ENCODE measurements at regions not wholly inside any gene's neighbourhood (a gene's known extent, or its start where the extent isn't known, plus 50 kb on each side); places are given as distances from the start of the nearest gene placed in this dataset.
"Not testable (repeated sequence)": the region's sequence is repeated elsewhere in the genome, so short reads cannot be mapped to it uniquely, and the experiment has no call there.

DNA sequence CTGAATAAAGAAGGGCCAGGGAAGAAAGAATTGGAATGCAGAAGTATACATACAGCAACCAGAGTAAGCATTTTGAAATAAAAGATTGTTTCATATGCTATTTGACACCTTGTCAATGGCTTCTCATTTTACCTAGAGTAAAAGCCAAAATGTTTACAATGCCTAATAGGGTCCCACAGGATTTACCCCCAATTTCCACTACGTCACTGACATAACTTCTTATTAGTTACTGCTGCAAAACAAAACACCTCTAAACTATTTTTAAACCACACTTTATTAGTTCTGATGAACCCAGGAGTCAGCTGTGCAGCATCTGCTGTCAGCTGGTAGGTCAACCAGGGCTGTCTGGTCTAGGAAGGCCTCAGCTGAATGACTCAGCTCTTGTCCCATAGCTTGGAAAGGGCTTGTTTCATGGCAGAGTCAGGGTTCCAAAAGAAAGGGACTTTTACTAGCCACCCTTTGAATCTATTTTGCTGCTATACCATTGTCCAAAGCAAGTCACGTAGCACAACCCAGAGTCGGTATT, 945.1 kb downstream of the EPHA3 start:
- Histone ChIP-seq H3K4me3 (no peak overlapping the region), H3K9me3 (no peaks in the 10 kb centered on the region), H3K36me3 (no peaks in the 10 kb centered on the region), H3K27me3 (no peaks in the 10 kb centered on the region)
- no peak for DNase-seq

DNA sequence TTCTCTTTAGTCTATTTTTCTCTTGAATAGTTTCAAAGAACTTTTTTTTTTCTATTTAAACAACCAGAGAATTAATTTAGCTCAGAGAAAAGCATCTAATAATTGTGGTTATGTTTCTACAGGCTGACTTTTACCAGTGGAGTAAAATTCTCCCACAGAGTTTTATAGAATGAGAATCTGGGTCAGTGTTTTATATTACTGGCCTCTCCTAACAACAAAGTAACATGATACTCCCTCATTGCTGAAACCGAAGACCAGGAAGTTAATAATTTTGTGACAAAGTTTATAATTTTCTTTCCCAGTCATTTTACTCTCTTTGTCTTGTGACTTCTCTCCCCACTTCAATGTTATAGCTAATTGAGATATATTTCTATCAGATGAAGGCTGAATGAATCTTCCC, 946.9 kb downstream of the EPHA3 start:
- Histone ChIP-seq H3K27me3 (no peaks in the 10 kb centered on the region), H3K36me3 (no peaks in the 10 kb centered on the region), H3K4me3 (no peak overlapping the region), H3K9me3 (no peaks in the 10 kb centered on the region)
- DNase-seq, result no peak

DNA sequence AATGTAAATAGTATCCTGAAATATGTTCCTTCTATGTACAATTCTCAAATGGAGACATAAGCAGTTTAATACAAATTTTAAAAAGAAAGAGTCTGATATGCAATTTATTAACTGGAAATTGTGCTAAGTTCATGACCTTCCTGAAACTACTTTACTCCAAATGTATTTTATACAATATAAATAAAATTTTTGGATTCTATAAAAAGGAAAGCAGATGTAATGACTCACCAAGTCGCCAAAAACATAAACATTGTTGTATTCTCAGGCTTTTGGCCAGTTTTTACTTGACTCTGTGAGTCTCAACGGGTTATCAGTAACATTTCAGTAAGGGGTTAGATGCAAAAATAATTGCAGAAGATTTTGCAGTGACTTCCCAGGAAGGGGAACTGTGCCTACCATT, 948.2 kb downstream of the EPHA3 start:
- Histone ChIP-seq H3K9me3 (no peaks in the 10 kb centered on the region), H3K4me3 (no peak overlapping the region), H3K27me3 (no peaks in the 10 kb centered on the region), H3K36me3 (no peaks in the 10 kb centered on the region)
- no peak for DNase-seq

DNA sequence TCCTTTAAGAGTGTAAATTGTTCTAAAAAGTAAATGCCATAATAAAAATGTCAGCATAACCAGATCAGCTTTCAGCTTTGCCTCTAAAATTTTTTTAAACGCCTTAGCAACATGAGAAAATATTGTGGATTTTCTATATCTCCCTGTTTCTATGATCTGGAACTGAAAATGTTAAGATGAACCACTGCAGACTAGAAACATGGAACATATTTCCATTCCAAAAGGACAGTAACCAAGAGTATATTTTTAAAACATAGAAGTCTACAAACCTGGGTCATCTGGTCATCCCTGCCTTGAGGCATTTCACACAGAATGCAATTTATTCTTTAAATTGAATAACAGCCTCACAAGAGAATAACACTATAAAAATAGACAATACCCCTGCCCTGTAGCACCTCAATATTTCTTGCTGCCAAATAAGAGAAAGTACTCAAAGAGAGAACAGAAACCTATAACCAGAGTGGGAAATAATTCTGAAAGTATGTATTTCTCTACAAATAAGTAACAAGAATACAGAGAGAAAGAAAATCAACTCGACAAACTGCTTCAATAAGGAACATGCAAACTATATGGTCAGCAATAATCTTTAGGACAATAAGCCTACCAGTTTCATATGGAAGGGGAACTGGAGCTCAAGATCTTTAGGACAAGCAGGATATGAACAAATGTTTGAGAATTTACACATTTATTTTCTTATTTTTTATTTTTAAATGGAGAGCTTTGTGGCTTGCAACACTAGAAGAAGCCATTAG, 949.0 kb downstream of the EPHA3 start:
- H3K4me3 ChIP-seq, result no peak overlapping the region

DNA sequence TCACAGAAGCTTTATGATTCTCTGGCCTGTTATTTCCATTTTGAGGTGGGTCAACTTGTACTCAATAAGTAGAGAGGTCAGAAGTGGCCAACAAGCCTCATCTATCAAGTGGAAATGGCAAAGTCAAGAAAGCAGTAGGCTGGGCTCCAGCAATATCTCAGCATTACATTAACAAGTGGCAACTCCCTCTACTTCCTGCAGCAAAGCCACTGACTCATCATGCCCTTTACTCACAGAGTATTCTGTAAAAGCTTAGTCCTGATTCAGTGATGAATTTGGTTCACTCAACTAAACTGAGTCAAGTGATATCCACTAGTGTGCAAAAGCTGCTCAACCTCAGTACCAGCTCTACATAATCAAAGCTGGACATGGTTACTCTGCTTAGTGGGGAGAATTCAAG, 954.6 kb downstream of the EPHA3 start:
- no peaks in the 10 kb centered on the region for H3K9me3 ChIP-seq
- no peaks in the 10 kb centered on the region for H3K27me3 ChIP-seq
- H3K4me3 ChIP-seq, result no peak overlapping the region
- no peaks in the 10 kb centered on the region for H3K36me3 ChIP-seq
- peak; percentile 52 for DNase-seq

More for the DNA sequence above, 949.0 kb downstream of the EPHA3 start:
- Histone ChIP-seq H3K36me3 (no peaks in the 10 kb centered on the region), H3K9me3 (no peaks in the 10 kb centered on the region), H3K27me3 (no peaks in the 10 kb centered on the region)
- no peak for DNase-seq

DNA sequence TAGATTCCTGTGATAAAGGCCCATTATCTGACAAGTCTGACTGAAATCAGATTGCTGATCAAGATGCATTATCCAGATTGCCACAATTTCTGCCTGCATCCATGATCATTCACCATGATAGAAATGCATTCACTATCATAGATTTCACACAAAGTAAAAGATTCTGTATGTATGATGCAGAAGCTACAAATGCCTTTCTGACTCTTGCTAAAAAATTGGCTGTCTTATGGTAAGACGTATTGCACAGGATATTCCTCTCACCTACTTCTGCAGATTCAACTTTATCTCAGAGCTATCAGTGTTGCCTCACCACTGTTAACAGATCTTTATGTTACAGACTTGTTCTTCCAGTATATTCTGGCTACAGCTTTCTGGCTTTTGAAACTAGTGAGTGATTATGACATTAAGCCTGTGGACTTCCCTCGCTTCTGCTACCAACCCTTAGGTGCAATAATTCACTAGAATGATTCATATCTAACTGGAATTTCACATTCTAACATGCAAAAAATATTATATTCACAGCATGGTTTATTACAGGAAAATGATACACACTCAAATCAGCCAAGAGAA, 955.3 kb downstream of the EPHA3 start:
- Histone ChIP-seq H3K4me3 (no peak overlapping the region), H3K9me3 (no peaks in the 10 kb centered on the region), H3K36me3 (no peaks in the 10 kb centered on the region), H3K27me3 (no peaks in the 10 kb centered on the region)
- DNase-seq, result no peak

DNA sequence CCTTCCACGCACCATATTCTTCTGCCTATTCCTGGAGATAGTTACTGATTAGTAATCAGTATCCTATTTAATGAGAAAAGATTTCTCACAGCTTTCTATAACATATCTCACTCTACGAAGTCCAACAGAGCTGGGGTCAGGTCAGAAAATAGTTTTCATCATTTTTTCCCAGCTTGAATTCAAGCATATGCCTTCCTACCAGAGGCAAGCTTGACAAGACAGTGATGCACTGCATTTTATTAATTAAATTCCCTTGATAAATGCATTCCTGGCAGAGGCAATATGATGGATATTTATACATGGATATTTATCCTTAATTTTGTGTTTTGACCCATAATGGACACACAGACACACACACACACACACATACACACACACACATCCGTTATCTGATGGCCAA, 961.4 kb downstream of the EPHA3 start:
- Histone ChIP-seq H3K27me3 (no peaks in the 10 kb centered on the region), H3K9me3 (no peaks in the 10 kb centered on the region), H3K4me3 (no peak overlapping the region), H3K36me3 (no peaks in the 10 kb centered on the region)
- no peak for DNase-seq

DNA sequence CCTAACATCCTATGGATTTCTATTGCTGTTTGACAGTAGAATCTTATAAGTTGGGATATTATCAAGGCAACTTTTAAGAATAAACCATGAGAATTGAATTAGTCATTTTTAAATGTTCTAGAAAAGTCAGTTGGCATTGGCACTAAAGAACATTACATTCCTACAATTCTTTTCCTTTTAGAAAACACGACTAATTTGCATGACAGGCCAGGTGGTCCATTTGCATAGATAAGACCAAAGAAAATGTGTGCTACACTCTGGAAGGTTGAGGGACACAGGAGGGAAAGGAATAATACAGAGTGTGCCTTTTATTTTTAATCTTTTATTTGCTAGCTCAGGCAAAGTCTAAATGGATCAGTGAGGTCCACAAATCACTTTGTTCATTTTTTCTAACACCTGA, 962.3 kb downstream of the EPHA3 start:
- H3K4me3 ChIP-seq, result no peak overlapping the region
- H3K36me3 ChIP-seq, result no peaks in the 10 kb centered on the region
- no peaks in the 10 kb centered on the region for H3K27me3 ChIP-seq
- no peaks in the 10 kb centered on the region for H3K9me3 ChIP-seq
- no peak for DNase-seq

DNA sequence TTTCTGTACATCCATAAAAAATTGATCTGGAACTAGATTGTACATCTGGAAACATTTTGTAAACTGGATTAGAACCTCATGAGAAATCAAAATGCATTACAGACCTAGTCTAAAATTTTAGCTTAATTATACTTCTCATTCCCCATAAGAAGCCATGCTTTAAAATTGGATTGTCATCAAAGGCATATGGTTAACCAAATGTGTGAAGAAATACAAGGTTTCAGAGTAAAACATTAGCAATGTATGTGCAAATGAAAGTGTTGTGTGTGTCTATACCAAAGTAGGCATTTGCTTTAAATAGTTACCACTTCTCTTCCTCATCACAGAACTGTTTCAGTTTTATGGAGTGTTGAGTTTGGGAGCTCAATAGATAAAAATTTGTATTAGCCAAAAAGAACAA, 968.7 kb downstream of the EPHA3 start:
- Histone ChIP-seq H3K36me3 (no peaks in the 10 kb centered on the region), H3K9me3 (no peaks in the 10 kb centered on the region), H3K27me3 (no peaks in the 10 kb centered on the region), H3K4me3 (no peak overlapping the region)
- DNase-seq, result no peak

DNA sequence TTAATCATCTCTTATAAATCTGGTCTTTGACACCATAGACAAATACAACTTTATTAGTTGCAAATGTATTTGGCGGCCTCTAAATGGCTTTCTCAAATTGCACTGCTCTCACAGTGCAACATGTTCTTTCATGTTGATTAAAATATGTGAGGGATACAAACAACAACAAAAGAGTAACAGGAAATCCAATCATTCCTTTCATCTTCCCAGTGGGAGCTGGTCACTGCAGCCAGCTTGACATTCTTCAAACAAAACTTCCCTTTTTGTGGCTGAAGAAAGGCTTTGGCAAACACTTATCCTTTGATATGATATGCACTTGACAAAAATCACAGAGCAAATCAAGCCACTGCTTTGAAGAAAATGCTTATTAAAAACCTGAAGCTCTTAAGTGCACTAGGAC, 973.6 kb downstream of the EPHA3 start:
- DNase-seq, result no peak
- H3K9me3 ChIP-seq, result no peaks in the 10 kb centered on the region
- no peaks in the 10 kb centered on the region for H3K36me3 ChIP-seq
- no peak overlapping the region for H3K4me3 ChIP-seq
- no peaks in the 10 kb centered on the region for H3K27me3 ChIP-seq

DNA sequence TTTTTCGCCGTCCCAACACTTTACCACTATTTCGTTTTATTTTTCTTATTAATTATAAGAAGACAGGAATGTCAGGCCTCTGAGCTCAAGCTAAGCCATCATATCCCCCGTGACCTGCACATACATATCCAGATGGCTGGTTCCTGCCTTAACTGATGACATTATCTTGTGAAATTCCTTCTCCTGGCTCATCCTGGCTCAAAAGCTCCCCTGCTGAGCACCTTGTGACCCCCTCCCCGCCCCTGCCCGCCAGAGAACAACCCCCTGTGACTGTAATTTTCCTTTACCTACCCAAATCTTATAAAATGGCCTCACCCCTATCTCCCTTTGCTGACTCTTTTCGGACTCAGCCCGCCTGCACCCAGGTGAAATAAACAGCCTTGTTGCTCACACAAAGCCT, 978.9 kb downstream of the EPHA3 start:
- H3K27me3 ChIP-seq, DNase-seq, H3K36me3 ChIP-seq, H3K9me3 ChIP-seq, H3K4me3 ChIP-seq: not testable (repeated sequence)

DNA sequence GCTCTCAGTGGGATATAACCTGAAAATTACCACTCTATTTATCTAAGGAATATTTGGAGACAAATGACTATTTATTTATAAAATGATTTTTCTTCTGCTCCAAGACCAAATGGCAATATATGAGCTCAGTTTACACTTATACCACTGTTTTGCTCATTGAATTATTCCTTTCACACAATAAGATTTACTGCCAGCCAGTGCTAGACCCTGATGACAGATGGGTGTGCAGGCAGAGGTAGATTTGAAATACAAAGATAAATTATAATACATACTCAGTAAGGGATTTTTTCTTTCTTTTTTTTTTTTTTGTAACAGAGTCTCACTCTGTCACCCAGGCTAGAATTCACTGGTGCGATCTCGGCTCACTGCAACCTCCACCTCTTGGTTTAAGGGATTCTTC, 980.3 kb downstream of the EPHA3 start:
- Histone ChIP-seq H3K36me3 (no peaks in the 10 kb centered on the region), H3K27me3 (no peaks in the 10 kb centered on the region), H3K4me3 (no peak overlapping the region), H3K9me3 (no peaks in the 10 kb centered on the region)
- DNase-seq, result no peak

DNA sequence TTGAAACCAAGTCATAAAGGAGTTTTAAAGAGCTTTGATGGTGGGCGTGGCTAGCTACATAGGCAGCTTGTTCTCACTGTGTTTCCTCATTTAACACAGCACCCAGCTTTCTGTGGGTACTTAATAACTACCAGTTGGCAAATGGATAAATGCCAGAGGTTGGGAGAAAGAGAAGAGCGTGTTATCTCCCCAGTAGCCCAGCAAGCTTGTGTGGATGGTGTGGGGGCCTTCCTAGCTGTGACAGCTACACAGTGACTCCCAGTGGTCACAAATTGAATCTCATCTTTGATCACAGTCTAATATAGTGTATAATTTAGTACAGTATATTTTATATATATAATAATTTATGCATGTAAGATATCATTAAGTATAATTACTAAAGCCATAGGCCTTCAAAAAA, 984.1 kb downstream of the EPHA3 start:
- peak; percentile 17 for DNase-seq
- Histone ChIP-seq H3K27me3 (no peaks in the 10 kb centered on the region), H3K9me3 (no peaks in the 10 kb centered on the region), H3K36me3 (no peaks in the 10 kb centered on the region), H3K4me3 (no peak overlapping the region)

DNA sequence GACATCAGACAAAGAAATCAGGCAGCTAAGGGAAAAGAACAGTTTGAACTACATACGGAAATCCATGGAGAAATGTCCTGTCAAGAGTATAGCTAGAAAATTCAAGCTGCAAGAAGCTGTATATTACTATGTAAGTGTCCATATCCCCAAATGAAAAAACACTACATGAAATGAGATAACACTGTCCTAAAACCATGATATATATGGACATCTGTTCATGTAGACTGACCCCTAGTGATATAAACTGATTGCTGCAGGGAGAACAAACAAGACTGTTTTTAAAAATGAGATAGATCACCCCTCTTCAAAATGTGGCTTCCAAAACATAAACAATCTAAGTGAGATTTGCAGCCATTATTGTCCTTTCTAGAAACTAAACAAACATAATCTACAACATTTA, 985.6 kb downstream of the EPHA3 start:
- Histone ChIP-seq H3K4me3 (no peak overlapping the region), H3K27me3 (no peaks in the 10 kb centered on the region), H3K9me3 (no peaks in the 10 kb centered on the region), H3K36me3 (no peaks in the 10 kb centered on the region)
- DNase-seq, result no peak

DNA sequence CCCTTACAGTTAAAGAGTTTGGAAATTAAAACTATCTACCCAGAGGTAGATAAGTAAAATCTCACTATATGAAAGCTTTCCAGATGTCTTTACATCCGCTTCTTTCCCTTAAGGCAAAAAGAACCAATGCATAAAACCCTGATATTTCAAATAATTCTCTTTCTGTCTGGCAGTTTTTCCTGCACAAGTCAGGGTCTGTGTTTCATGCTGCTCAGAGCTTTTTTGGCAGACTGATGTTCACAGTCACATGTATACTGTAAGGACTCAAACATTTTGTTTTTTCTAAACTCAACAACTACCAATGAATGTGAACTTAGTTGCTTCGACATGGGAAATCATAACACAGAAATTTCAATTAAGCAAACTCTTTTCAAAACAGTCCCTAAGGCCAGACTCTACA, 988.4 kb downstream of the EPHA3 start:
- Histone ChIP-seq H3K9me3 (no peaks in the 10 kb centered on the region), H3K36me3 (no peaks in the 10 kb centered on the region), H3K27me3 (no peaks in the 10 kb centered on the region), H3K4me3 (no peak overlapping the region)
- no peak for DNase-seq

DNA sequence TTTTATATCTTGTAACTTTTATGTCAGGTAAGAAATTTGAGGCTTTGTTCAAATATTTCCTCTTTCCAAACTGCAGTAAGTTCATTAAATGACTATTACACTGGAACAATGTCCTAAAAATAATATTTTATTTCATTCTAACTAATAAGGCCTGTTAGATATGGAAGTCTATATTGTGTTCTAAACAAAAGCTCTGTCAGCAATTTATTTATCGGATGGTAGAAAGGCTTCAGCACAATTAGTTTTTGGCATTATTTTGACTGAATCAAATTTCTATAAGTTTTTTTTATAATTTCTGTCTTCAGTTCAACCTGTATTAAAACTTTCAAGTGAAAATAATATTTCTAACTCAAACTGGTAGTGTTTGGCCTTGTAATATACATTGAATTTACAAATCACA, 992.1 kb downstream of the EPHA3 start:
- no peak for DNase-seq
- no peaks in the 10 kb centered on the region for H3K36me3 ChIP-seq
- H3K4me3 ChIP-seq, result no peak overlapping the region
- H3K27me3 ChIP-seq, result no peaks in the 10 kb centered on the region
- H3K9me3 ChIP-seq, result no peaks in the 10 kb centered on the region

DNA sequence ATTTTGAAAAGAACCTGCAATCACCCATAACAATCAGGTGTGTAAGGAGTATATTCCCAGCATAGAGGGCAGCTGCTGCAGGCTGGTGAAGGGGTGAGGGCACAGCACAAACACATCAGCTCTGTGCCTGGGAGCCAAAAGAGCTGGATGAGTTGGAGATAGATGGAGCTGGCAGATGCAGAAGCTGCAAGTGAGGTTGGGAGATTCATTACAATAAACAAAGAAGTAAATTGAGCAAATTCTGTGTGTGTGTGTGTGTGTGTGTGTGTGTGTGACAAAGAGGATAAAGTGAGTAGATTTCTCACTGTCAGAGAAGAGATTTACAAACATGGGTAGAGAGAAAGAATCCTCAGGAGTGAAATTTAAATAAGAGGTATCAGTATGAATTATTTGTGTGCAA, 994.7 kb downstream of the EPHA3 start:
- no peak for DNase-seq
- H3K27me3 ChIP-seq, result no peaks in the 10 kb centered on the region
- no peaks in the 10 kb centered on the region for H3K9me3 ChIP-seq
- no peak overlapping the region for H3K4me3 ChIP-seq
- H3K36me3 ChIP-seq, result no peaks in the 10 kb centered on the region

DNA sequence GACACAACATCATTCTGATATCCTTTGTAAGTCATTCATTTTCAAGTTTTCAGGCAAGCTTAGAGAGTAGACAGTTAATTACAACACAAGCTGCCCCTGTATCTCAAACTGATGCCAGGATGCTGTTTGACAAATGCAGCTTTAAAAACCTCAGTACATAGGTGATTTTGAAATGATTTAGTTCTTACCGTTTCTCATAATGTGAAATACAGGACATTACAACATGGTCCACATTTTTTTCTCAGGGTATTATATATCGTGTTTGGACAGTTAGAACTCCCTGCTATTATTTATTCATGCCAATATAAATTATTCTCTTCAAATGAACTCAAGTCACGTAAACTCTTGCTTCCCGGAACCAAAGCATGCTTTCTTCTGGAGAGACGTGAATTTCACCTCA, 1013.9 kb downstream of the EPHA3 start:
- no peaks in the 10 kb centered on the region for H3K9me3 ChIP-seq
- no peak overlapping the region for H3K4me3 ChIP-seq
- no peaks in the 10 kb centered on the region for H3K27me3 ChIP-seq
- no peaks in the 10 kb centered on the region for H3K36me3 ChIP-seq
- no peak for DNase-seq
